ENCODE measurements at regions not wholly inside any gene's neighbourhood (a gene's known extent, or its start where the extent isn't known, plus 50 kb on each side); places are given as distances from the start of the nearest gene placed in this dataset.

- no peaks in the 10 kb centered on the region for H3K9me3 ChIP-seq (ENCODE audit: control insufficient read depth in 1 of 2, low read length in 2 of 2)
- POLR2A ChIA-PET (ENCODE audit: partially characterized antibody): no interaction called here
- no peaks in the 10 kb centered on the region for H3K36me3 ChIP-seq (ENCODE audit: insufficient read depth, low read length)
- intact Hi-C loops (cut with micrococcal nuclease): no loop called here
- no peak overlapping the region for H3K27ac ChIP-seq (ENCODE audit: low read depth, low read length)
- H3K4me1 ChIP-seq (ENCODE audit: insufficient read depth, low read length): no peaks in the 10 kb centered on the region
- Mint-ChIP-seq H3K9me3 (peaks cover 0 to 2% (median 0%) of the 10 kb centered on the region in 8 donors), H3K36me3 (no peaks in the 10 kb centered on the region), H3K27me3 (no peaks in the 10 kb centered on the region), H3K4me3 (no peak overlapping the region), H3K27ac (no peak overlapping the region), H3K4me1 (peaks cover 0 to 4% (median 0%) of the 10 kb centered on the region in 4 donors)
- H3K27me3 ChIP-seq (ENCODE audit: insufficient read depth, low read length): no peaks in the 10 kb centered on the region
- no peak for DNase-seq
- no peak overlapping the region for H3K4me3 ChIP-seq (ENCODE audit: low read length in 2 of 2)
- CTCF ChIA-PET (ENCODE audit: partially characterized antibody): no interaction called here
Observed at GRCh38 chrX:44470816-44471215, 71.8 kb downstream of the FUNDC1 start.

GRCh38 chrX:44462850-44463249 is 79.8 kb downstream of the FUNDC1 start:
- H3K4me1 Mint-ChIP-seq: no peaks in the 10 kb centered on the region
- no peaks in the 10 kb centered on the region for H3K36me3 Mint-ChIP-seq
- Histone ChIP-seq H3K27ac (ENCODE audit: low read depth, low read length) (no peak overlapping the region), H3K36me3 (ENCODE audit: insufficient read depth, low read length) (no peaks in the 10 kb centered on the region), H3K4me3 (ENCODE audit: low read length in 2 of 2) (no peak overlapping the region), H3K9me3 (ENCODE audit: control insufficient read depth in 1 of 2, low read length in 2 of 2) (no peaks in the 10 kb centered on the region), H3K4me1 (ENCODE audit: insufficient read depth, low read length) (no peaks in the 10 kb centered on the region), H3K27me3 (ENCODE audit: insufficient read depth, low read length) (no peaks in the 10 kb centered on the region)
- intact Hi-C loops (cut with micrococcal nuclease): no loop called here
- ChIA-PET POLR2A (ENCODE audit: partially characterized antibody) (no interaction called here), CTCF (ENCODE audit: partially characterized antibody) (no interaction called here)
- H3K27me3 Mint-ChIP-seq: no peaks in the 10 kb centered on the region
- no peak for DNase-seq
- peaks cover 0 to 2% (median 0%) of the 10 kb centered on the region in 8 donors for H3K9me3 Mint-ChIP-seq
- H3K27ac Mint-ChIP-seq: no peak overlapping the region
- no peak overlapping the region for H3K4me3 Mint-ChIP-seq

- H3K9me3 Mint-ChIP-seq: peaks cover 0 to 5% (median 0%) of the 10 kb centered on the region in 8 donors
- no peak for DNase-seq
- no peaks in the 10 kb centered on the region for H3K27me3 ChIP-seq (ENCODE audit: insufficient read depth, low read length)
- intact Hi-C loops (cut with micrococcal nuclease): no loop called here
- H3K4me1 ChIP-seq (ENCODE audit: insufficient read depth, low read length): no peaks in the 10 kb centered on the region
- H3K36me3 Mint-ChIP-seq: no peaks in the 10 kb centered on the region
- no peaks in the 10 kb centered on the region for H3K27me3 Mint-ChIP-seq
- H3K27ac Mint-ChIP-seq: no peak overlapping the region
- ChIA-PET CTCF (ENCODE audit: partially characterized antibody) (no interaction called here), POLR2A (ENCODE audit: partially characterized antibody) (no interaction called here)
- H3K36me3 ChIP-seq (ENCODE audit: insufficient read depth, low read length): no peaks in the 10 kb centered on the region
- H3K27ac ChIP-seq (ENCODE audit: low read depth, low read length): no peak overlapping the region
- no peak overlapping the region for H3K4me3 ChIP-seq (ENCODE audit: low read length in 2 of 2)
- H3K9me3 ChIP-seq (ENCODE audit: control insufficient read depth in 1 of 2, low read length in 2 of 2): no peaks in the 10 kb centered on the region
- H3K4me3 Mint-ChIP-seq: no peak overlapping the region
- H3K4me1 Mint-ChIP-seq: no peaks in the 10 kb centered on the region
Observed at GRCh38 chrX:44459501-44459900, 83.2 kb downstream of the FUNDC1 start.

GRCh38 chrX:44456685-44457084 is 86.0 kb downstream of the FUNDC1 start:
- Mint-ChIP-seq H3K4me1 (no peaks in the 10 kb centered on the region), H3K9me3 (peaks cover 0 to 5% (median 0%) of the 10 kb centered on the region in 8 donors), H3K27me3 (no peaks in the 10 kb centered on the region), H3K27ac (no peak overlapping the region), H3K4me3 (no peak overlapping the region), H3K36me3 (no peaks in the 10 kb centered on the region)
- CTCF ChIA-PET (ENCODE audit: partially characterized antibody): no interaction called here
- H3K4me3 ChIP-seq (ENCODE audit: low read length in 2 of 2): no peak overlapping the region
- H3K27me3 ChIP-seq (ENCODE audit: insufficient read depth, low read length): no peaks in the 10 kb centered on the region
- no peak for DNase-seq
- no peaks in the 10 kb centered on the region for H3K36me3 ChIP-seq (ENCODE audit: insufficient read depth, low read length)
- H3K4me1 ChIP-seq (ENCODE audit: insufficient read depth, low read length): no peaks in the 10 kb centered on the region
- no peaks in the 10 kb centered on the region for H3K9me3 ChIP-seq (ENCODE audit: control insufficient read depth in 1 of 2, low read length in 2 of 2)
- intact Hi-C loops (cut with micrococcal nuclease): no loop called here
- no peak overlapping the region for H3K27ac ChIP-seq (ENCODE audit: low read depth, low read length)
- POLR2A ChIA-PET (ENCODE audit: partially characterized antibody): no interaction called here

GRCh38 chrX:44451056-44451455 is 91.6 kb downstream of the FUNDC1 start:
- intact Hi-C loops (cut with micrococcal nuclease): no loop called here
- H3K27ac Mint-ChIP-seq: no peak overlapping the region
- CTCF ChIA-PET (ENCODE audit: partially characterized antibody): no interaction called here

GRCh38 chrX:44447214-44447613 is 95.4 kb downstream of the FUNDC1 start:
- POLR2A ChIA-PET (ENCODE audit: partially characterized antibody): no interaction called here
- CTCF ChIA-PET (ENCODE audit: partially characterized antibody): no interaction called here
- H3K27ac ChIP-seq (ENCODE audit: low read depth, low read length): no peak overlapping the region
- no peak overlapping the region for H3K27ac Mint-ChIP-seq
- intact Hi-C loops (cut with micrococcal nuclease): no loop called here
- no peaks in the 10 kb centered on the region for H3K27me3 Mint-ChIP-seq
- H3K4me1 Mint-ChIP-seq: no peaks in the 10 kb centered on the region
- no peaks in the 10 kb centered on the region for H3K27me3 ChIP-seq (ENCODE audit: insufficient read depth, low read length)
- H3K36me3 Mint-ChIP-seq: no peaks in the 10 kb centered on the region
- H3K4me3 Mint-ChIP-seq: no peak overlapping the region
- H3K9me3 ChIP-seq (ENCODE audit: control insufficient read depth in 1 of 2, low read length in 2 of 2): no peaks in the 10 kb centered on the region
- H3K36me3 ChIP-seq (ENCODE audit: insufficient read depth, low read length): no peaks in the 10 kb centered on the region
- no peak overlapping the region for H3K4me3 ChIP-seq (ENCODE audit: low read length in 2 of 2)
- no peaks in the 10 kb centered on the region for H3K4me1 ChIP-seq (ENCODE audit: insufficient read depth, low read length)
- DNase-seq: no peak
- no peaks in the 10 kb centered on the region for H3K9me3 Mint-ChIP-seq

More at GRCh38 chrX:44451056-44451455, 91.6 kb downstream of the FUNDC1 start:
- Mint-ChIP-seq H3K4me3 (no peak overlapping the region), H3K4me1 (no peaks in the 10 kb centered on the region), H3K36me3 (no peaks in the 10 kb centered on the region), H3K27me3 (no peaks in the 10 kb centered on the region), H3K9me3 (no peaks in the 10 kb centered on the region)
- Histone ChIP-seq H3K27ac (ENCODE audit: low read depth, low read length) (no peak overlapping the region), H3K9me3 (ENCODE audit: control insufficient read depth in 1 of 2, low read length in 2 of 2) (no peaks in the 10 kb centered on the region), H3K27me3 (ENCODE audit: insufficient read depth, low read length) (no peaks in the 10 kb centered on the region), H3K4me3 (ENCODE audit: low read length in 2 of 2) (no peak overlapping the region), H3K36me3 (ENCODE audit: insufficient read depth, low read length) (no peaks in the 10 kb centered on the region), H3K4me1 (ENCODE audit: insufficient read depth, low read length) (no peaks in the 10 kb centered on the region)
- POLR2A ChIA-PET (ENCODE audit: partially characterized antibody): no interaction called here
- no peak for DNase-seq

- POLR2A ChIA-PET (ENCODE audit: partially characterized antibody): no interaction called here
- peaks cover 0 to 1% of the 10 kb centered on the region in 2 donors for H3K27me3 Mint-ChIP-seq
Observed at GRCh38 chrX:44440006-44440405, 96.5 kb upstream of the EFHC2 start.

GRCh38 chrX:44439242-44439794 is 95.8 kb upstream of the EFHC2 start:
- intact Hi-C loops (cut with micrococcal nuclease): no loop called here
- Histone ChIP-seq H3K4me1 (ENCODE audit: insufficient read depth, low read length) (no peaks in the 10 kb centered on the region), H3K27me3 (ENCODE audit: insufficient read depth, low read length) (no peaks in the 10 kb centered on the region), H3K36me3 (ENCODE audit: insufficient read depth, low read length) (no peaks in the 10 kb centered on the region), H3K9me3 (ENCODE audit: control insufficient read depth in 1 of 2, low read length in 2 of 2) (no peaks in the 10 kb centered on the region), H3K27ac (ENCODE audit: low read depth, low read length) (no peak overlapping the region), H3K4me3 (ENCODE audit: low read length in 2 of 2) (no peak overlapping the region)
- H3K27me3 Mint-ChIP-seq: peaks cover 0 to 1% of the 10 kb centered on the region in 2 donors
- POLR2A ChIA-PET (ENCODE audit: partially characterized antibody): no interaction called here
- no peak for DNase-seq
- CTCF ChIA-PET (ENCODE audit: partially characterized antibody): no interaction called here
- no peaks in the 10 kb centered on the region for H3K36me3 Mint-ChIP-seq
- no peak overlapping the region for H3K27ac Mint-ChIP-seq
- H3K4me3 Mint-ChIP-seq: no peak overlapping the region
- peaks cover 0 to 4% (median 0%) of the 10 kb centered on the region in 8 donors for H3K9me3 Mint-ChIP-seq
- H3K4me1 Mint-ChIP-seq: no peaks in the 10 kb centered on the region

More at GRCh38 chrX:44440006-44440405, 96.5 kb upstream of the EFHC2 start:
- no peaks in the 10 kb centered on the region for H3K4me1 Mint-ChIP-seq
- no peaks in the 10 kb centered on the region for H3K9me3 ChIP-seq (ENCODE audit: control insufficient read depth in 1 of 2, low read length in 2 of 2)
- H3K36me3 ChIP-seq (ENCODE audit: insufficient read depth, low read length): no peaks in the 10 kb centered on the region
- no peak for DNase-seq
- intact Hi-C loops (cut with micrococcal nuclease): no loop called here
- H3K4me3 ChIP-seq (ENCODE audit: low read length in 2 of 2): no peak overlapping the region
- peaks cover 0 to 4% (median 0%) of the 10 kb centered on the region in 8 donors for H3K9me3 Mint-ChIP-seq
- no peaks in the 10 kb centered on the region for H3K4me1 ChIP-seq (ENCODE audit: insufficient read depth, low read length)
- no peaks in the 10 kb centered on the region for H3K36me3 Mint-ChIP-seq
- no peak overlapping the region for H3K27ac Mint-ChIP-seq
- no peak overlapping the region for H3K4me3 Mint-ChIP-seq
- no peak overlapping the region for H3K27ac ChIP-seq (ENCODE audit: low read depth, low read length)
- no peaks in the 10 kb centered on the region for H3K27me3 ChIP-seq (ENCODE audit: insufficient read depth, low read length)
- CTCF ChIA-PET (ENCODE audit: partially characterized antibody): no interaction called here

Data from CD4-positive, alpha-beta memory T cell (primary cell).